Neutrophil (primary cell): ENCODE measurements at regions not wholly inside any gene's neighbourhood (a gene's known extent, or its start where the extent isn't known, plus 50 kb on each side); places are given as distances from the start of the nearest gene placed in this dataset.

Source experiments
- H3K27ac ChIP-seq: fragments of 200-600 bp; sonication (generic); 2 replicates; pipeline ENCODE4 v1.5.1; 2016; ENCODE audit warnings: mild to moderate bottlenecking, moderate library complexity
- H3K27me3 ChIP-seq: fragments of 200-600 bp; sonication (generic); 2 replicates; pipeline ENCODE4 v1.6.0; 2016; ENCODE audit warnings: mild to moderate bottlenecking
- H3K36me3 ChIP-seq: fragments of 200-600 bp; sonication (generic); 2 replicates; pipeline ENCODE4 v1.5.1; 2017
- H3K4me1 ChIP-seq, 2 experiments: fragments of 200-600 bp in 1 of 2; sonication (generic) in 1 of 2; 1 replicate in 1 of 2; 2 replicates in 1 of 2; pipeline versions ENCODE4 v1.5.1 to v1.6.1; 2013 to 2016; ENCODE audit warnings: low read depth in 1 of 2, low read length in 1 of 2, mild to moderate bottlenecking in 1 of 2, moderate library complexity in 1 of 2; ENCODE audit not compliant: control insufficient read depth in 1 of 2, insufficient read depth in 1 of 2
- H3K4me3 ChIP-seq, 2 experiments: fragments of 200-600 bp in 1 of 2; sonication (generic) in 1 of 2; 1 replicate in 1 of 2; 2 replicates in 1 of 2; pipeline ENCODE4 v1.5.1; 2013 to 2016; ENCODE audit warnings: low read depth in 1 of 2, low read length in 1 of 2, mild to moderate bottlenecking in 1 of 2, moderate library complexity in 1 of 2
- H3K9me3 ChIP-seq: fragments of 200-600 bp; sonication (generic); 2 replicates; pipeline ENCODE4 v1.5.1; 2016
- CTCF ChIP-seq: fragments of 200-600 bp; sonication (generic); IDR thresholded peaks from 2 replicates; pipeline ENCODE4 v1.5.1; 2016; ENCODE audit warnings: antibody characterized with exemption

DNA sequence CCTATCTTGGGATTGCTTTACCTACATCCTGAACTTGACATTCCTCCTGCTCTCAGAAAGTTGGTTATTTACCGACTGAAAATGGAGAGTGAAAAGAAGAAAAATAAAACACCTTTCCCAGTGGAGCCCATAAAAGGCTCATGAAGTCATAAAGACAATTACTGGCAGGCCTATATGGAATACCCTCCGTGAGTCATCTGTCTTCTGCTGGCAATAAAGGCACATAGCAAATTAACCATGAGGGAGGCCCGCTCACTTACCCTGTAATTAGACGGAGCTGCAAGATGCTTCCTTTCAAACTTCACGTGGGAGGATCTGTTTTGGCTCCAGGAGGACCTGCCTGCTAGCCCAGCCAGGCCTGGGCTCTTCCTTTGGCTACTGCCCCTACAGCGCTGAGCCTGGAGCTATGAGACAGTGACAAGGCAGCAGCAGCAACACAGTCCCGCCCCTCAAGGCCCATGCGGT is 540.4 kb downstream of the BUD13 start:
- no peak overlapping the region for H3K27ac ChIP-seq

DNA sequence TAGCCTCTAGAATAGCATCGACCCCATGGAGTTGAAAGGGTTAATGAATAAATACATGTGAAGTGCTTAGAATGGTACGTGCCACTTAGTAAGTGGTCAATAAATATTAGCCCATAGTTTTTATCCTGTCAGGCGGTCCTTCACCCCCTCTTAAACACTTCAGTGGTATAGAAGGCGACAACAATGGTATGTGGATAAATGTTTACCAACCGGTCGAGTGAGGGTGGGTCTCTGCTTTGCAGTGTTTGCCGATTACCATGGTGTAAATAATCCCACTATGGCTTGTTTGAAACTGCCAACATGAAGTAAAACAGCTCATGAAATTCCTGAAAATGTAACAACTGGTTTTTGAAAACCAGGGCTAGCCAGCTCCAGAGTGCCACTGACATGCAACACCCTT is 541.2 kb downstream of the BUD13 start:
- H3K36me3 ChIP-seq: no peaks in the 10 kb centered on the region
- no peak overlapping the region for H3K4me3 ChIP-seq
- H3K9me3 ChIP-seq: no peaks in the 10 kb centered on the region
- H3K4me1 ChIP-seq: no peaks in the 10 kb centered on the region
- no peak for TF ChIP-seq CTCF
- no peak overlapping the region for H3K27ac ChIP-seq
- H3K27me3 ChIP-seq: no peaks in the 10 kb centered on the region

More for the DNA sequence above, 540.4 kb downstream of the BUD13 start:
- no peak overlapping the region for H3K4me3 ChIP-seq
- no peaks in the 10 kb centered on the region for H3K4me1 ChIP-seq
- no peaks in the 10 kb centered on the region for H3K36me3 ChIP-seq
- no peak for TF ChIP-seq CTCF
- no peaks in the 10 kb centered on the region for H3K9me3 ChIP-seq
- no peaks in the 10 kb centered on the region for H3K27me3 ChIP-seq

DNA sequence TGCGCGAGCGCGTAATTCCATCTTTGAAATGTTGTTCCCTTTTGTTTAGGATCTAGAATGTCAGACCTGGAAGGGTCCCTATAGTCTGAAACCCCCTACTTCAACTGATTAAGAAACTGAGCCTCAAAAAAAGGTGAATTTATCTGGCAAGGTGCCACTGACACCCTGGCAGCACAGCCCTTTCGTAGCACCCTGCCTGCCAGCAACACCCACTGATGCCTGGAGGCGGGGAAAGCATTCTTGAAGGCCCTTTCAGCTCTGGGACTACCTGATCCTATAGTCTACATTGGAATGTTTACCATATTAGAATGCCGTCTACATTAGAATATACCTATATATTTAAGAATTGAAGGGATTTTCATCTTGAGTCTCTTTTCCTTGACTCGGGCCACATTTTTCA is 542.3 kb downstream of the BUD13 start:
- no peaks in the 10 kb centered on the region for H3K9me3 ChIP-seq
- no peak for TF ChIP-seq CTCF
- no peaks in the 10 kb centered on the region for H3K4me1 ChIP-seq
- H3K4me3 ChIP-seq: no peak overlapping the region
- no peaks in the 10 kb centered on the region for H3K27me3 ChIP-seq
- H3K27ac ChIP-seq: no peak overlapping the region
- H3K36me3 ChIP-seq: no peaks in the 10 kb centered on the region

DNA sequence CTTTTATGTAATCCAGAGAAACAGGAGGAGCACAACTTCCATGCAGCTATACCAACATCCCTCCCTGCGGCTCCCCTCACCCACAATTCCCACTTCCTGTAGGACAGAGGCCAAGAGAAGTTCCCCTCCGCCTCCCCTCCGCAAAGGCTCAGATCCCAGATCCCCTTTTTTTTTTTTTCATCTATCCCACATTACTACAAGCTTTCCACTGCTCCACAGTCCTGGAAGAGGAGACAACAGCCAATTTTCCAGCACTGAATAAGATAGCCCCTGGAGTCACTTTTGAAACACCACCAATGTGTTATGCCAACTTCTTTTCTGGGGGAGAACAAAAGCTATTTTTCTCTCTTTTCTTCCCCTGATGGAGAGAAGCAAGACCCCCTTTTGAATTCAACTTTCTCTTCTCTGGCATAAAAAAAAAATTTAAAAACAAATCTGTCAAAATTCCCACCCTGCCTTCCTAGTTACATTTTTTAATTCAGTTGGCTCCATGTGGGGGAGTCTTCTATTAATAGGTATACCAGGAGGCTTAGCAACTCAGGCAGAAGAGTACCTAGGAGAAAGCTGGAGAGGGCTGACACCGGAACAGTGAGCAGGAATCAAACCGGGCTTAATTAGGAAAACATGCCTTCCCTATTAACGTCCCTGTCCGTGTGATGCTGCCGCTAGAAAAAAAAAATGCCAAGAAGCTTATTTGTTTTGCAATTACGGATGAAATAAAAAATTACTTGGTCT is 543.4 kb downstream of the BUD13 start:
- Histone ChIP-seq H3K27me3 (no peaks in the 10 kb centered on the region), H3K4me1 (no peaks in the 10 kb centered on the region), H3K4me3 (no peak overlapping the region), H3K9me3 (no peaks in the 10 kb centered on the region), H3K36me3 (no peaks in the 10 kb centered on the region), H3K27ac (no peak overlapping the region)
- no peak for TF ChIP-seq CTCF

DNA sequence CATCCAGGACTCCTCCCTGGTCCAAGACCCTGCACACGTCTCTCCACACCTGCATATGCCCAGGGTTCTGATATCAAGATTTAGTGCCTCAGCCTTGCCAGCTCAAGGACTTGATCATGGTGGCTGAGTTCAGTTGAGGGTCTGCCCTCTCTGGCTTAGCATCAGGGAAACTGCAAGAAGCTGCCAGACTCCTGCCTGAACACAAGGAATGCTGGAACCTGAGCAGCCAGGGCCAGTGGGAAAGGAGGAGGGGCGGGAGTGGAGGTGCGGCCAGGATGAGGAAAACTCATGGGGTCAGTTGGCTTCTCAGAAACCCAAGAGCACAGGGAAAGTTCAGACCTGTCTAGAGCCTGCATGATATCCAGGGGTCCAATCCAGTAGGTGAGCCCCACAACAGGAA is 546.1 kb downstream of the BUD13 start:
- no peaks in the 10 kb centered on the region for H3K9me3 ChIP-seq
- no peak for TF ChIP-seq CTCF
- no peaks in the 10 kb centered on the region for H3K36me3 ChIP-seq
- H3K27me3 ChIP-seq: no peaks in the 10 kb centered on the region
- H3K27ac ChIP-seq: no peak overlapping the region
- no peak overlapping the region for H3K4me3 ChIP-seq
- no peaks in the 10 kb centered on the region for H3K4me1 ChIP-seq
